Suprapubic skin (tissue), 4 donors: ENCODE measurements at regions not wholly inside any gene's neighbourhood (a gene's known extent, or its start where the extent isn't known, plus 50 kb on each side); places are given as distances from the start of the nearest gene placed in this dataset.

Experiments
- EP300 ChIP-seq: sonication (generic); formaldehyde crosslinking; IDR thresholded peaks from one replicate; pipeline ENCODE4 v1.6.1; 2017; ENCODE audit warnings: antibody characterized with exemption
- POLR2A ChIP-seq, 2 donors: fragments of 450-650 bp; IDR thresholded peaks; one replicate each; pipeline ENCODE4 v1.6.1; 2017; ENCODE audit warnings: antibody characterized with exemption in 2 of 2, mild to moderate bottlenecking in 2 of 2, moderate library complexity in 2 of 2
- POLR2AphosphoS5 ChIP-seq, 3 donors: sonication (generic); formaldehyde crosslinking; IDR thresholded peaks; one replicate each; pipeline ENCODE4 v1.6.1; 2017; ENCODE audit warnings: antibody characterized with exemption in 3 of 3
- TF ChIP-seq, protein P1 (sequence below), 2 donors: fragments of 200-600 bp in 1 of 2; fragments of 450-650 bp in 1 of 2; sonication (generic) in 1 of 2; IDR thresholded peaks; one replicate each; pipeline ENCODE4 v1.5.1; 2016 to 2019; ENCODE audit warnings: antibody characterized with exemption in 2 of 2, mild to moderate bottlenecking in 1 of 2, moderate library complexity in 1 of 2

DNA sequence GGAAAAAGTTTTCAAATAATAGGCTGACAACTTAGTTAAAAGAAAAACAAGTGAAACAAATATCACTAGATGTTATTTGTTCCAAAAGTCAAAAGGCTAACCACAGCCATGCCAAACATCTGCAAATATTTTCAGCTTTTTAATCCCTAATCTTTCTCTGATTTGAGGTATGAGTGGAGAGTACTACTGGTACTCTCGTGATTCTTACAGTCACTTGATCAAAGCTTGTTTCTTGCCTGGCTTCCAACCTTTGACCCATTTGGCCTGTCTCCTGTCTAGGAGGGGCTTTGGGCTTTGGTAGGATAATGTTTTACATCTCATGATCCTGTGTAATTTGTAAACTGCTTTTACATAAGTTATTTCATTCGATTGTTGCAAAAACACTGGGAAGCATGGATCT is 301.8 kb upstream of the SORL1-AS1 start:
- TF ChIP-seq, protein P1, sequence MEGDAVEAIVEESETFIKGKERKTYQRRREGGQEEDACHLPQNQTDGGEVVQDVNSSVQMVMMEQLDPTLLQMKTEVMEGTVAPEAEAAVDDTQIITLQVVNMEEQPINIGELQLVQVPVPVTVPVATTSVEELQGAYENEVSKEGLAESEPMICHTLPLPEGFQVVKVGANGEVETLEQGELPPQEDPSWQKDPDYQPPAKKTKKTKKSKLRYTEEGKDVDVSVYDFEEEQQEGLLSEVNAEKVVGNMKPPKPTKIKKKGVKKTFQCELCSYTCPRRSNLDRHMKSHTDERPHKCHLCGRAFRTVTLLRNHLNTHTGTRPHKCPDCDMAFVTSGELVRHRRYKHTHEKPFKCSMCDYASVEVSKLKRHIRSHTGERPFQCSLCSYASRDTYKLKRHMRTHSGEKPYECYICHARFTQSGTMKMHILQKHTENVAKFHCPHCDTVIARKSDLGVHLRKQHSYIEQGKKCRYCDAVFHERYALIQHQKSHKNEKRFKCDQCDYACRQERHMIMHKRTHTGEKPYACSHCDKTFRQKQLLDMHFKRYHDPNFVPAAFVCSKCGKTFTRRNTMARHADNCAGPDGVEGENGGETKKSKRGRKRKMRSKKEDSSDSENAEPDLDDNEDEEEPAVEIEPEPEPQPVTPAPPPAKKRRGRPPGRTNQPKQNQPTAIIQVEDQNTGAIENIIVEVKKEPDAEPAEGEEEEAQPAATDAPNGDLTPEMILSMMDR (IDR thresholded peaks at IDR 0.05): no peak
- no peak for TF ChIP-seq POLR2A (IDR thresholded peaks at IDR 0.05)
- TF ChIP-seq POLR2AphosphoS5 (IDR thresholded peaks at IDR 0.05): no peak
- no peak for TF ChIP-seq EP300
